ENCODE measurements at regions not wholly inside any gene's neighbourhood (a gene's known extent, or its start where the extent isn't known, plus 50 kb on each side); places are given as distances from the start of the nearest gene placed in this dataset.
A peak's percentile ranks its signal among the peaks of the same experiment; 100 is the strongest.

- Histone ChIP-seq H3K27me3 (ENCODE audit: control insufficient read depth, insufficient read depth, low read length) (no peaks in the 10 kb centered on the region), H3K4me3 (ENCODE audit: insufficient read depth, low read depth, low read length) (no peak overlapping the region), H3K36me3 (replicated peaks; ENCODE audit: control insufficient read depth, insufficient read depth, low read length) (no peaks in the 10 kb centered on the region)
- no peak for DNase-seq
Measured at GRCh38 chr2:183359867-183360266, 235.6 kb downstream of the NUP35 start.

- Histone ChIP-seq H3K4me3 (ENCODE audit: insufficient read depth, low read depth, low read length) (no peak overlapping the region), H3K36me3 (replicated peaks; ENCODE audit: control insufficient read depth, insufficient read depth, low read length) (no peaks in the 10 kb centered on the region), H3K27me3 (ENCODE audit: control insufficient read depth, insufficient read depth, low read length) (no peaks in the 10 kb centered on the region)
- no peak for DNase-seq
Measured at GRCh38 chr2:183371545-183371944, 247.3 kb downstream of the NUP35 start.

GRCh38 chr2:183375821-183376220 lies 251.6 kb downstream of the NUP35 start:
- Histone ChIP-seq H3K36me3 (replicated peaks; ENCODE audit: control insufficient read depth, insufficient read depth, low read length) (no peaks in the 10 kb centered on the region), H3K4me3 (ENCODE audit: insufficient read depth, low read depth, low read length) (no peak overlapping the region), H3K27me3 (ENCODE audit: control insufficient read depth, insufficient read depth, low read length) (no peaks in the 10 kb centered on the region)
- no peak for DNase-seq

DNA sequence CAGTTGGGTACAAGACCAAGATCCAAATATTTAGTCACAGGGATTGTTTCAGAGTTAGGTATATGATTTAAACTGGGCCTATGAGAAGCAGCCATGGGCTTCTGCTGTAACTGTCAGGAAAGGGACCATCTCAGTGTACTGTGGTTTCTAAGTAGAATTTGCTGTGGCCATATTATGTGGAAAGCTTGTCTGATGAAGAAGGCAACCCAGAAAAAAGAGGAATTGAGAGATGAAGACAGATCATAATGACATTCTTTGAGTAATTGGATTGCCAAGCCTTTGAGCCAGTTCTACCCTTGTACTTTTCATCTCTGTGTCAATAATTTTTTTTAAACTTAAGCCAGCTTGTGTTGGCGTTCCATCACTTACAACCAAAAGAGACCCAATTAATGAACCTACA lies 259.6 kb downstream of the NUP35 start:
- Histone ChIP-seq H3K27me3 (ENCODE audit: control insufficient read depth, insufficient read depth, low read length) (no peaks in the 10 kb centered on the region), H3K4me3 (ENCODE audit: insufficient read depth, low read depth, low read length) (no peak overlapping the region), H3K36me3 (replicated peaks; ENCODE audit: control insufficient read depth, insufficient read depth, low read length) (no peaks in the 10 kb centered on the region)
- DNase-seq: no peak

- no peaks in the 10 kb centered on the region for H3K27me3 ChIP-seq (ENCODE audit: control insufficient read depth, insufficient read depth, low read length)
- H3K36me3 ChIP-seq (replicated peaks; ENCODE audit: control insufficient read depth, insufficient read depth, low read length): no peaks in the 10 kb centered on the region
- DNase-seq: no peak
- no peak overlapping the region for H3K4me3 ChIP-seq (ENCODE audit: insufficient read depth, low read depth, low read length)
Measured at GRCh38 chr2:183389546-183390080, 265.4 kb downstream of the NUP35 start.

DNA sequence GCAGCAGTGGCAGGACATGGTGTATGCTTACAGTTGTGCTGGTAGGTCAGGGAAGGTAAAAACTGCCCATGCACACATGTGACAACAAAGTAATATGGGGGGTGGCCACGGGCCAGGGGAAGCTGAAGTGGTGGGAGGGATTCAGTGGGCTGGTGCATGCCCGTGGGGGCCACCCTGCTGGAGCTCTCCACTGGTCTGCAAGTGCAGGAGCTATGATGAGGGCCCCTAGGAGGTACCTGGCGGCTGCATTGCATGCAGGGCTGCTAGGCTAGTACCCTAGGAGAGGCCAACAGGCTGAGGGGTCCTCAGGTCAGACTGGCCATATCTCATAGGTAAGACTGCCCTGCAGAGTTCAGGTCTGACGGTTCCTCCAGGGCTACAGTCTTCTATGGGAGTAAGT lies 265.9 kb downstream of the NUP35 start:
- H3K4me3 ChIP-seq (ENCODE audit: insufficient read depth, low read depth, low read length): no peak overlapping the region
- DNase-seq: no peak
- H3K36me3 ChIP-seq (replicated peaks; ENCODE audit: control insufficient read depth, insufficient read depth, low read length): no peaks in the 10 kb centered on the region
- no peaks in the 10 kb centered on the region for H3K27me3 ChIP-seq (ENCODE audit: control insufficient read depth, insufficient read depth, low read length)

DNA sequence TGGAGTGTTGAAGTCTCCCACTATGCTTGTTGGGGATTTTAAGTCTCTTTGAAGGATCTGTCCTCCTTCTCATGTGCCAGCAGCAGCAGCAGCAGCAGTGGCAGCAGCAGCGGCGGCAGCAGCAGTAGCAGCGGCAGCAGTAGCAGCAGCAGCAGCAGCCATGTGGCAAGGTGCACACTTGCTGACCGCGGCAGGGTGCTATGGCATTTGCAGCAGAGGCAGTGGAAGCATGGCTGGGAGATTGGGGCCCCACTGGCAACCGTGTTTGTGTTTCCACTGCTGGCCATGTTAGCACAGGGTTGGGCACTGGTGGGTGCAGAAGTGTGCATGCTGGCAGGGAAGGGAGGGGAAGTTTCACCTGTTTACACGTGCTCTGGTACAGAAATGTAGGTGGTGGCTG lies 280.1 kb downstream of the NUP35 start:
- no peak for DNase-seq
- Histone ChIP-seq H3K36me3 (replicated peaks; ENCODE audit: control insufficient read depth, insufficient read depth, low read length) (no peaks in the 10 kb centered on the region), H3K27me3 (ENCODE audit: control insufficient read depth, insufficient read depth, low read length) (peaks cover 1% of the 10 kb centered on the region; the same call in 1 of the 2 replicates), H3K4me3 (ENCODE audit: insufficient read depth, low read depth, low read length) (no peak overlapping the region)

GRCh38 chr2:183408562-183408961 lies 284.3 kb downstream of the NUP35 start:
- Histone ChIP-seq H3K36me3 (replicated peaks; ENCODE audit: control insufficient read depth, insufficient read depth, low read length) (no peaks in the 10 kb centered on the region; the same call in 1 of the 2 replicates), H3K4me3 (ENCODE audit: insufficient read depth, low read depth, low read length) (no peak overlapping the region), H3K27me3 (ENCODE audit: control insufficient read depth, insufficient read depth, low read length) (peaks cover 1% of the 10 kb centered on the region; the same call in 1 of the 2 replicates)
- DNase-seq: peak; percentile 28

DNA sequence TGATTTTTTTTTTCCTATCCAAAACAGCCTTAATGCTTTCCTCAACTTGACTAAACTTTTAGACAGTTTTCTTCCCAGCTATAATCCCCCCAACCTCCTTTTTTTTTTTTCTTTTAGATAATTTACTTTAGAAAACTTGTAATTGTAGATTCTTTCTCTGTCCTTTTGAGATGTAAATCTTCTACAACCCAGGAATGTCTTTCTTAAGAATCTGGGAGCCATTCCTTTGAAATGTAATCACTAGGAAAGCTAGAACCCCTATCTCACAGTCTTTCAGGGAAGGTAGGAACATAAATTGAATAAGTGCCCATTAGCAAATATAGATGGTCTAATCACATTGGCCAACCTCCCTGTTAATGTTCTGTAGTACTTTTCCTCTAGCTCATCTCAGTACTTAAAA lies 285.4 kb downstream of the NUP35 start:
- Histone ChIP-seq H3K36me3 (replicated peaks; ENCODE audit: control insufficient read depth, insufficient read depth, low read length) (no peaks in the 10 kb centered on the region; the same call in 1 of the 2 replicates), H3K27me3 (ENCODE audit: control insufficient read depth, insufficient read depth, low read length) (peaks cover 1% of the 10 kb centered on the region; the same call in 1 of the 2 replicates), H3K4me3 (ENCODE audit: insufficient read depth, low read depth, low read length) (no peak overlapping the region)
- DNase-seq: no peak

DNA sequence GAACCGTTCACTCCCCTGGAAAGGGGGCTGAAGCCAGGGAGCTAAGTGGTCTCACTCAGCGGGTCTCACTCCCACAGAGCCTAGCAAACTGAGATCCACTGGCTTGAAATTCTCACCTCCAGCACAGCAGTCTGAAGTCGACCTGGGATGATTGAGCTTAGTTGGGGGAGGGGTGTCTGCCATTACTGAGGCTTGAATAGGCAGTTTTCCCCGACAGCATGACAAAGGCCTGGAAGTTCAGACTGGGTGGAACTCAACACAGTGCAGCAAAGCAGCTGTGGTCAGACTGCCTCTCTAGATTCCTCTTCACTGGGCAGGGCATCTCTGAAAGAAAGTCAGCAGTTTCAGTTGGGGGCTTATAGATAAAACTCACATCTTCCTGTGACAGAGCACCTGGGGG lies 292.5 kb downstream of the NUP35 start:
- no peak overlapping the region for H3K4me3 ChIP-seq (ENCODE audit: insufficient read depth, low read depth, low read length)
- no peaks in the 10 kb centered on the region for H3K36me3 ChIP-seq (replicated peaks; ENCODE audit: control insufficient read depth, insufficient read depth, low read length)
- DNase-seq: no peak
- no peaks in the 10 kb centered on the region for H3K27me3 ChIP-seq (ENCODE audit: control insufficient read depth, insufficient read depth, low read length)

DNA sequence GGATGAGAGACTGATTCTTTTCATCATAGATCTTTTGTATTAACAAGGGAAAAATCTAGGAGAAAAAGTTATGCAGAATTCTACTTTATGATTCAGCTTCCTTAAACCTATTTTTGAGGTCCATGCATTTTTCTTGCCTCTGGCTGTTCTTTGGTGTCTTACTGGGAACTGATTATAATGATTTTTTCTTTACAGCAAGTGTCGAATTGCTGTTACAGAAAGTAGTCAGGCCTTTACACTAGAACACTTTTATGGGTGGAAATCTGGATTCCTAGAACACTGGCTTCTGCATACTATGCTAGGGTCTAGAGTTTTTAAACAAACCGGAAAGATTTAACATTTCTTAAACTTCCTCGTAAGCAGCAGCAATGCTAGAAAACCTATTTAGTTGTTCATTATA lies 302.6 kb downstream of the NUP35 start:
- Histone ChIP-seq H3K27me3 (ENCODE audit: control insufficient read depth, insufficient read depth, low read length) (no peaks in the 10 kb centered on the region), H3K36me3 (replicated peaks; ENCODE audit: control insufficient read depth, insufficient read depth, low read length) (no peaks in the 10 kb centered on the region), H3K4me3 (ENCODE audit: insufficient read depth, low read depth, low read length) (no peak overlapping the region)
- DNase-seq: no peak

DNA sequence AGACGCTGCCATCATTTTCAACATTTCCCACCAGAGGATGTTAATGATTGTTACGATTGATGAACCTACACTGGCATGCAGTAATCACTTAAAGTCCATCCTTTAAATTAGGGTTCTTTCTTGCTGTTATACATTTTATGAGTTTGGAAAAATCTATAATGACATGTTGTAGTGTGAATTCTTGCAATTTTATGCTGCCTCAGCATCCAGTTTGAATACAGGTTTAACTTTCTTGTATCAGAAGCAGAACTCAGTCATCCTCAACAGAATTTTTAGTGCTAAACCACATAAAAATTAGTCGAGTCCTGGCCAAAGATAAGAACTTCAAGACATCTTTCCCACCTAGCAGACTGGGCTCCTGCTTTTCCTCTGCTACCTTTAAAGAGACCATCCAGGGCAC lies 303.3 kb downstream of the NUP35 start:
- Histone ChIP-seq H3K27me3 (ENCODE audit: control insufficient read depth, insufficient read depth, low read length) (no peaks in the 10 kb centered on the region), H3K4me3 (ENCODE audit: insufficient read depth, low read depth, low read length) (no peak overlapping the region), H3K36me3 (replicated peaks; ENCODE audit: control insufficient read depth, insufficient read depth, low read length) (no peaks in the 10 kb centered on the region)
- no peak for DNase-seq

GRCh38 chr2:183428881-183429280 lies 304.6 kb downstream of the NUP35 start:
- no peaks in the 10 kb centered on the region for H3K27me3 ChIP-seq (ENCODE audit: control insufficient read depth, insufficient read depth, low read length)
- H3K4me3 ChIP-seq (ENCODE audit: insufficient read depth, low read depth, low read length): no peak overlapping the region
- H3K36me3 ChIP-seq (replicated peaks; ENCODE audit: control insufficient read depth, insufficient read depth, low read length): no peaks in the 10 kb centered on the region
- no peak for DNase-seq

DNA sequence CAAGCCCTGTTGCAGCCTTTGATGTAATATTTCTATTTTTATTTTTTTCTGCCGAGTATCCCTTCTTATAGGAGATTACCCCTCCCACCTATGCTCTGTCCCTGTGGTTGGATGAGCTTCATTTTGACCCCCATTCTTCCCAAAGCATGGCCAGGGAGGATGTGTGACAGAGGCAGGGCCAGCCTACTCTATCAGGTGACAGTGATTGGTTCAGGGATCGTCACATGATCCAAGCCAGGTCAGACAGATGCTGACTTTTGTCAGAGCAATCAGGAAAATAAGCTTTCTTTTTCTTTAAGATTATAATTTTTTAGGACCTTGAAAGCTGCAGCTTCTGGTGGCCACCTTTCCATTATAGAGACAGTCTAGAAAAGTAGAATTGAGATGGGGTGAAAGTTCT lies 314.3 kb downstream of the NUP35 start:
- Histone ChIP-seq H3K36me3 (replicated peaks; ENCODE audit: control insufficient read depth, insufficient read depth, low read length) (no peaks in the 10 kb centered on the region), H3K4me3 (ENCODE audit: insufficient read depth, low read depth, low read length) (no peak overlapping the region), H3K27me3 (ENCODE audit: control insufficient read depth, insufficient read depth, low read length) (no peaks in the 10 kb centered on the region)
- DNase-seq: no peak

GRCh38 chr2:183455056-183455455 lies 330.8 kb downstream of the NUP35 start:
- Histone ChIP-seq H3K27me3 (ENCODE audit: control insufficient read depth, insufficient read depth, low read length) (no peaks in the 10 kb centered on the region), H3K4me3 (ENCODE audit: insufficient read depth, low read depth, low read length) (no peak overlapping the region), H3K36me3 (replicated peaks; ENCODE audit: control insufficient read depth, insufficient read depth, low read length) (no peaks in the 10 kb centered on the region)
- DNase-seq: no peak

DNA sequence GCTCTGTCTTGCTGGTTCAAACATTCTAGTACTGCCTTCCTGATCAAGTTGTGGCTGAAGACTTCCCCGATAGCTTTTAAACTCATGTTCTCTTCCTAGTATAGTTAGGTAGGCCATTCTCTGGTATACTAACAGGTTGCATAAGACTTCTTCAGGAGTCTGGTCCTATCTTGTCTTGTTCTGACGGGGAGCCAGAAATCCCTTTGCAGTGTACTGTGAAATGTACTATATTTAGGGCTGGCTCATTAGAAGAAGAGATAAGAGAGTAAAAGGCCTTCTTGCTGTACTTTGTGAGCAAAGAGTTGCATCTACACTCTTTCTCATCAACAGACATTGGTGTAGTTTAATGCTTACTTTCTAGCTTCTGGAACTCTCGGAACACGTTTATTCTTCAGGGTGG lies 331.9 kb downstream of the NUP35 start:
- H3K27me3 ChIP-seq (ENCODE audit: control insufficient read depth, insufficient read depth, low read length): no peaks in the 10 kb centered on the region
- no peaks in the 10 kb centered on the region for H3K36me3 ChIP-seq (replicated peaks; ENCODE audit: control insufficient read depth, insufficient read depth, low read length)
- H3K4me3 ChIP-seq (ENCODE audit: insufficient read depth, low read depth, low read length): no peak overlapping the region
- DNase-seq: no peak
